ENCODE measurements at regions not wholly inside any gene's neighbourhood (a gene's known extent, or its start where the extent isn't known, plus 50 kb on each side); places are given as distances from the start of the nearest gene placed in this dataset.

DNA sequence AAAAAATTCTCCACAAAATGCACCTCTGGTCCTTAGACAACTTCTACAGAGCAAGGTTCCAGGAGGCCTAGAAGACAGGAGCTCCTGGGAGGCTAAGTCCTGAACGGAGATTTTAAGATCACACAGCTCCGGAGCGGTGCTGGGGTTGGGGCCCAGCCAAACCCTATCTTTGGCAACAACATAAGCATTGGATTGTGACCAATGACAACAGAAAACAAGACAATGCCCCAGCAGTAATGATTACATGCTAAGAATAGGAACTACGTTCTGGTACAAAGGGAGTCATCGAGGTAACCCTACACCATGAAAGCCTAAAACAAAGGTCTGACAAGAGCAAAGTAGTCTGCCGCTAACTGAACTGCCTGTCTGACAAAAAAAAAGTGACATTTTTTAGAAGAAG lies 171.2 kb downstream of the CMPK2 start:
- ATAC-seq (ENCODE audit: insufficient number of reproducible peaks, low FRiP score, low read depth) (no peak), DNase-seq (ENCODE audit: low spot score) (no peak)
- Histone ChIP-seq H3K9me3 (no peaks in the 10 kb centered on the region), H3K27me3 (replicated peaks; ENCODE audit: insufficient read depth) (no peaks in the 10 kb centered on the region), H3K36me3 (no peaks in the 10 kb centered on the region), H3K27ac (no peak overlapping the region), H3K4me3 (no peak overlapping the region), H3K4me1 (ENCODE audit: control insufficient read depth in 1 of 2, low read depth in 2 of 2) (no peaks in the 10 kb centered on the region)
- TF ChIP-seq, protein P1, sequence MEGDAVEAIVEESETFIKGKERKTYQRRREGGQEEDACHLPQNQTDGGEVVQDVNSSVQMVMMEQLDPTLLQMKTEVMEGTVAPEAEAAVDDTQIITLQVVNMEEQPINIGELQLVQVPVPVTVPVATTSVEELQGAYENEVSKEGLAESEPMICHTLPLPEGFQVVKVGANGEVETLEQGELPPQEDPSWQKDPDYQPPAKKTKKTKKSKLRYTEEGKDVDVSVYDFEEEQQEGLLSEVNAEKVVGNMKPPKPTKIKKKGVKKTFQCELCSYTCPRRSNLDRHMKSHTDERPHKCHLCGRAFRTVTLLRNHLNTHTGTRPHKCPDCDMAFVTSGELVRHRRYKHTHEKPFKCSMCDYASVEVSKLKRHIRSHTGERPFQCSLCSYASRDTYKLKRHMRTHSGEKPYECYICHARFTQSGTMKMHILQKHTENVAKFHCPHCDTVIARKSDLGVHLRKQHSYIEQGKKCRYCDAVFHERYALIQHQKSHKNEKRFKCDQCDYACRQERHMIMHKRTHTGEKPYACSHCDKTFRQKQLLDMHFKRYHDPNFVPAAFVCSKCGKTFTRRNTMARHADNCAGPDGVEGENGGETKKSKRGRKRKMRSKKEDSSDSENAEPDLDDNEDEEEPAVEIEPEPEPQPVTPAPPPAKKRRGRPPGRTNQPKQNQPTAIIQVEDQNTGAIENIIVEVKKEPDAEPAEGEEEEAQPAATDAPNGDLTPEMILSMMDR (IDR thresholded peaks at IDR 0.05), result no peak

DNA sequence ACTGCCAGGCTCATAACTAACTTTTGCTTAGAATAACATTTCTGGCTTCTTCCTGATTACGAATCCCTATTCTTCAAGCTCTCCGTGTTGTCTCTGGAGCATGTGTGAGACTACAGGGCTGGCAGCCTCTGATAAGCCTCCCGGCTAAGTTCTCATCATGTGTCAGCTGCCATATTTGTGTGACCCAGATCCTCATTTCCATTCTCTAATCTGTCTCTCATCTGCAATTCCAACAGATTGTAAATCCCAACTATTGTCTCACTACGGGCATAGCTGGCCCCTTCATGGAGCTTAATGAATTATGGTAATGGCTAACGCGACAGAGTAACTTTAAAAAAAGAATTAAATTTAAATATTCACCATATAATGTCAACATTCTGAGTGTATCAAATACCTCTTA lies 165.4 kb downstream of the CMPK2 start:
- no peaks in the 10 kb centered on the region for H3K4me1 ChIP-seq (ENCODE audit: control insufficient read depth in 1 of 2, low read depth in 2 of 2)
- no peaks in the 10 kb centered on the region for H3K36me3 ChIP-seq
- peaks cover 5% of the 10 kb centered on the region for H3K9me3 ChIP-seq
- ATAC-seq (ENCODE audit: insufficient number of reproducible peaks, low FRiP score, low read depth) (no peak), DNase-seq (ENCODE audit: low spot score) (no peak)
- H3K27ac ChIP-seq, result no peak overlapping the region
- no peaks in the 10 kb centered on the region for H3K27me3 ChIP-seq (replicated peaks; ENCODE audit: insufficient read depth)
- no peak overlapping the region for H3K4me3 ChIP-seq
- TF ChIP-seq, protein P1 (IDR thresholded peaks at IDR 0.05), result no peak

DNA sequence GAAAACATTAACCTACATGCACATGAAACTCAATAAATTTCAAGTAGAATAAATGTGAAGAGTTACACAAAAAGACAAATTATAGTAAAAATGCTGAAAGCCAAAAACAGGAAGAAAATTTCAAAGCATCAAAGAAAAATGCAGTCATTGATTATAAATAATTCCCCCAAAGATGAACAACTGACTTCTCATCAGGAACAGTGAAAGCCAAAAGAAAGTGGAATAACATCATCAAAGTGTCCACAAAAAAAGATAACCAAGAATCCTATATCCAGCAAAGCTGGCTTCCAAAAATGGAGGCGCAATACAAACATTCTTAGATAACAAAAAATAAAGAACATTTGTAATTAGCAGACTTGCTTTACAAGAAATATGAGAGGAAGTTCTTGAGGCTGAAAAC lies 161.6 kb downstream of the CMPK2 start:
- no peak for DNase-seq (ENCODE audit: low spot score)
- H3K4me3 ChIP-seq, result no peak overlapping the region
- H3K27me3 ChIP-seq (replicated peaks; ENCODE audit: insufficient read depth), result no peaks in the 10 kb centered on the region
- H3K4me1 ChIP-seq (ENCODE audit: control insufficient read depth in 1 of 2, low read depth in 2 of 2), result no peaks in the 10 kb centered on the region
- ATAC-seq (ENCODE audit: insufficient number of reproducible peaks, low FRiP score, low read depth), result no peak
- H3K9me3 ChIP-seq, result peaks cover 5% of the 10 kb centered on the region
- no peak overlapping the region for H3K27ac ChIP-seq
- no peaks in the 10 kb centered on the region for H3K36me3 ChIP-seq
- TF ChIP-seq, protein P1 (IDR thresholded peaks at IDR 0.05), result no peak

DNA sequence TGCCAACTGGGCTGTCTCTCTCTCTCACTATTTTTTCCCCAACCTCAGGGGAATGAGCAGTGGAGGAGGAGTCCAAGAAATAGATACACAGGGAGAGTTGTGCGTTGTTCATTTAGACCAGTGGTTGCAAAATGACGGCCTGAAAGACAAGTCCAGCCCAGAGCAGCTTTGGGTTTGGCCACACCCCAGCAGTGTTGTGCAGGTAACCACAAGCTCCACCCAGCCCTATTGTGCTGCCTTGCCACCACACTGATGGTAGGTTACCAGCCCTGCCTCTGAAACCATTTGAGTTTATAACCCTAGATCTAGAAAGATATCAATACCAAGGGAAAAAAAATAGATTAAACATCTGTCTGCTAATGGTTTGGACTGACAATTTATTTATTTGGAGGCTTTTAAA lies 144.3 kb downstream of the CMPK2 start:
- no peaks in the 10 kb centered on the region for H3K36me3 ChIP-seq
- no peaks in the 10 kb centered on the region for H3K9me3 ChIP-seq
- H3K4me3 ChIP-seq, result no peak overlapping the region
- DNase-seq (ENCODE audit: low spot score) (no peak), ATAC-seq (ENCODE audit: insufficient number of reproducible peaks, low FRiP score, low read depth) (no peak)
- no peak overlapping the region for H3K27ac ChIP-seq
- TF ChIP-seq, protein P1 (IDR thresholded peaks at IDR 0.05), result no peak
- H3K4me1 ChIP-seq (ENCODE audit: control insufficient read depth in 1 of 2, low read depth in 2 of 2), result no peaks in the 10 kb centered on the region
- H3K27me3 ChIP-seq (replicated peaks; ENCODE audit: insufficient read depth), result no peaks in the 10 kb centered on the region

DNA sequence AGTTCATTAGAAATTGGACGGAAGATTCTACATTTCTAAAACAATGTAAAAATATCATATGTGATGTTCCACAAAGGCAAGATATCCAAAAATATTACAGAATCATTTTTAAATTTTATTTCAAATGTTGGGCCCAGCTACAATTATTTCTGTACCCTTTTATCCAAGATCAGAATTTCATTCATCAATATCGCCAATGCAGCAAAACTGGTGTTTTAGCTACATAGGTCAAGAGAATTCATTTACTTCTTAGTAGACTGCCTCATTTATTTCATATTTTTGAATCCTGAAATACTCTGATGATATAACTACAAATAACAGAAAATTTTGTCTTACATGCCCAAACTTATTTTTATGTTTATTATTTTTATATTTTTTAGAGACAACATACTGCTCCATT lies 143.1 kb downstream of the CMPK2 start:
- H3K27ac ChIP-seq, result no peak overlapping the region
- TF ChIP-seq, protein P1 (IDR thresholded peaks at IDR 0.05), result no peak
- no peaks in the 10 kb centered on the region for H3K4me1 ChIP-seq (ENCODE audit: control insufficient read depth in 1 of 2, low read depth in 2 of 2)
- no peaks in the 10 kb centered on the region for H3K36me3 ChIP-seq
- no peak for DNase-seq (ENCODE audit: low spot score)
- no peak for ATAC-seq (ENCODE audit: insufficient number of reproducible peaks, low FRiP score, low read depth)
- H3K4me3 ChIP-seq, result no peak overlapping the region
- H3K27me3 ChIP-seq (replicated peaks; ENCODE audit: insufficient read depth), result no peaks in the 10 kb centered on the region
- no peaks in the 10 kb centered on the region for H3K9me3 ChIP-seq
